Kidney capillary endothelial cell (primary cell): ENCODE measurements at regions not wholly inside any gene's neighbourhood (a gene's known extent, or its start where the extent isn't known, plus 50 kb on each side); places are given as distances from the start of the nearest gene placed in this dataset.
A peak's percentile ranks its signal among the peaks of the same experiment; 100 is the strongest.

ENCODE experiments used
- DNase-seq: peaks from one replicate; pipeline ENCODE4 v3.0.0-alpha.2; 2018; ENCODE audit warnings: low spot score

GRCh38 chr20:7505835-7506221 lies 434.4 kb downstream of the HAO1 start:
- no peak for DNase-seq

- DNase-seq, result no peak
Measured at GRCh38 chr20:7516621-7517111, 423.6 kb downstream of the HAO1 start.

- DNase-seq, result no peak
Measured at GRCh38 chr20:7520361-7520760, 419.9 kb downstream of the HAO1 start.

- no peak for DNase-seq
Measured at GRCh38 chr20:7523288-7523687, 417.0 kb downstream of the HAO1 start.

GRCh38 chr20:7540018-7540417 lies 400.2 kb downstream of the HAO1 start:
- no peak for DNase-seq

GRCh38 chr20:7540923-7541322 lies 399.3 kb downstream of the HAO1 start:
- no peak for DNase-seq

GRCh38 chr20:7571101-7571500 lies 369.2 kb downstream of the HAO1 start:
- DNase-seq, result no peak

- DNase-seq, result no peak
Measured at GRCh38 chr20:7571521-7572055, 368.7 kb downstream of the HAO1 start.

- DNase-seq, result no peak
Measured at GRCh38 chr20:7579888-7580287, 360.4 kb downstream of the HAO1 start.

- no peak for DNase-seq
Measured at GRCh38 chr20:7585126-7585679, 355.1 kb downstream of the HAO1 start.

- no peak for DNase-seq
Measured at GRCh38 chr20:7586481-7586880, 353.8 kb downstream of the HAO1 start.

- no peak for DNase-seq
Measured at GRCh38 chr20:7589164-7589563, 351.1 kb downstream of the HAO1 start.

- DNase-seq, result no peak
Measured at GRCh38 chr20:7596541-7596940, 343.7 kb downstream of the HAO1 start.

- no peak for DNase-seq
Measured at GRCh38 chr20:7601431-7601830, 338.8 kb downstream of the HAO1 start.

- no peak for DNase-seq
Measured at GRCh38 chr20:7606941-7607340, 333.3 kb downstream of the HAO1 start.

- DNase-seq, result no peak
Measured at GRCh38 chr20:7608250-7608649, 332.0 kb downstream of the HAO1 start.

GRCh38 chr20:7609251-7609650 lies 331.0 kb downstream of the HAO1 start:
- DNase-seq, result no peak

GRCh38 chr20:7610681-7611080 lies 329.6 kb downstream of the HAO1 start:
- no peak for DNase-seq

- DNase-seq, result no peak
Measured at GRCh38 chr20:7617797-7618196, 322.5 kb downstream of the HAO1 start.

GRCh38 chr20:7622399-7622961 lies 317.8 kb downstream of the HAO1 start:
- DNase-seq, result no peak

- no peak for DNase-seq
Measured at GRCh38 chr20:7624886-7625285, 315.4 kb downstream of the HAO1 start.

- peak; percentile 96 for DNase-seq
Measured at GRCh38 chr20:7627734-7628663, 312.3 kb downstream of the HAO1 start.

GRCh38 chr20:7629880-7630279 lies 310.4 kb downstream of the HAO1 start:
- peak; percentile 46 for DNase-seq
